ENCODE measurements at regions not wholly inside any gene's neighbourhood (a gene's known extent, or its start where the extent isn't known, plus 50 kb on each side); places are given as distances from the start of the nearest gene placed in this dataset.

DNA sequence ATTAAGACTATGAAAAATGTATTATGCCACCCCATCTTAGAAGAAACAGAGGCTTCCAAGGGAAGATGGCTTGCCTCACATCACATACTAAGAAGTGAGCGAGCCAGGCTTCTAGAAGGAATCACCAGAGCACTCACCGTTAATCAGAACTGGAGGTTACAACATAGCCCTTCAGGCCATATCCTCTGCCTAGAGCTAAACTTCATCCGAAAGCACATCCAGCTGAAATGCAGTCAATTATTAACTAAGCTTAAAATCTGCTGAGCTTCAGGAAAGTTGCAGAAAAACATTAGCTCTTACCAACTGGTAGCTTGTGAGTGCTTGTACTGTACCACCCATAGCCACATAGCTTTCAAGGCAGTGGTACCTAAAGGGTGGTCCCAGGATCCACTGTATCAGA is 483.2 kb downstream of the TBL1XR1 start:
- DNase-seq (ENCODE audit: low read depth) = no peak

DNA sequence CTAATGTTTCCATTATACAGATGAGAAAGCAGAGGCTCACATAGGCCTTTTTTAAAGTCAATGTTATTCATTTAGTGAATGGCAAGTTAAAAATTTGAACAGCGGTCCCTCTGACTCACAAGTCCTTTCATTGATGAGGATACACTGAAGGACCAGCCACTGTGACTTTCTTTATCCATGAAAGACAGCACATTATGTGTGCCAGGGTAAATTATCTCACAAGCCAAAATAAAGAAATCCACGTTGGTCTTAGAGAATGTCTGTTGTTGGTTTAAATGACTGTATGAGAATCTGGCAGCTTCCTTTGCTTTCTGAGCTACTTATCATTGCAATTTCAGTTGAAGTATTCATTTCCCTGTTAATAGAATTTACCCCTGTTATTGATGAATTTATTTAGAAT is 485.1 kb downstream of the TBL1XR1 start:
- no peak for DNase-seq (ENCODE audit: low read depth)

DNA sequence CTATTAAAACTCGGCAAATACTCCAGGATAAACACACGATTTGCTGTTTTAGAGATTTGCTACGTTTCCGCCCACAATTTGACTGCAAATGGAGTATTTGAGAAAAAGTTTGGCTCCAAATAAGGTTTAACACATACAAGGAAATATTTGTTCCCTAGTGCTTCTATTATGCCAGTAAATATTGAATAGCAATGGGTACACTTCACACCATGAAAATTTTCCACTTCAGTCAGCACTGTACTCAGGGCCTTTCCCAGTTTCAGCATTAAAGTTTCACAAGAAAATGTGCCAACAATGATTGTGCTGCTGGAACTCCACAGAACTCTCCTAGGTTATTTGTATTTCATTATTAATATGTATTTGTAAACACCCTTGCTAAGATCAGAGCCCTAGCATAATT is 498.0 kb downstream of the TBL1XR1 start:
- no peak for DNase-seq (ENCODE audit: low read depth)

DNA sequence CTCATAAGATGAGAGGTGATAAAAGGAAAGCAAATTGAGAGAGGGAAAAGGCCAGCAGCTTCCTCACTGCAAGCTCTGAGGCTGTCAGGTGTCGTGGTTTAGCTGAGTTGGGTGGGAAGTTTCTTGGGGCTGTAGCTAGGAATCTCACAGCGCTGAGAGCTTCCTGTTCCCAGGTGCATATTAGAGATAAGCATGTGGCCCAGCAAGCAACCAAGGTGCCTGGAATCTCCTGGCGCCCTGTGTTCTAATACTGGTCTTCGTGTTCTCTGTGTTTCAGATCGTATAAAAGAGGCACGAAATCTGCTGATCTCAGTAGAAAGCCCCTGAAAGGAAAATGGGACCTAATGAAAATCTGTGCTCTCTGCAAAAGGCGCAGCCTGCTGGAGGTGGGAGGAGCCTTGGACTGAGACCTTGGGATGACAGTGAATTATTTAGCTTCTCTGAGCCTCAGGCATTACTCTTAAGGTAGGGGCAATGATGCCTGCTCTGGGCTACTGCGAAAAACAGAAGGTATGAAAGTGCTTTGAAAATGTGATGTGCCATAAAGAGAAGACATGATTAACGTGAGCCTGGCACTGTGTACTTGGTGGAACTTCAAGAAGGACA is 499.9 kb downstream of the TBL1XR1 start:
- DNase-seq (ENCODE audit: low read depth) = no peak

DNA sequence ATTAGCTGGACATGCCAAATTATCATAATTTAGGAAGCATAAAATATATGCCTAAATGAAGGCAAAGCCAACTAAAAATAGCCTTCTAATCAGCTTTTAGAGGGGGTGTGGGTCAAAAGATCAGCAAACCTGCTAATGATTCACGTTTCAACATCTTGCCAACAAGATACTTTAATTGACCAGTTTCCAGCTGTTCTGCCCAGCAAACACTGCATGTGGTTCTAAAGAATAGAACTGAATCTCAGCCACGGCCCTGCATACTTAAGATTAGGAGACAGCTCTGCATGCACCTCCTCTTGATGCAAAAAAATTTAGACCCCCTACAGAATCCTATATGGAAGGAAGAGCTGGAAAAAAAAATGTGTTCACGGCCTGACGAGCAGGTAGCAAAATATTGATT is 500.5 kb downstream of the TBL1XR1 start:
- no peak for DNase-seq (ENCODE audit: low read depth)

DNA sequence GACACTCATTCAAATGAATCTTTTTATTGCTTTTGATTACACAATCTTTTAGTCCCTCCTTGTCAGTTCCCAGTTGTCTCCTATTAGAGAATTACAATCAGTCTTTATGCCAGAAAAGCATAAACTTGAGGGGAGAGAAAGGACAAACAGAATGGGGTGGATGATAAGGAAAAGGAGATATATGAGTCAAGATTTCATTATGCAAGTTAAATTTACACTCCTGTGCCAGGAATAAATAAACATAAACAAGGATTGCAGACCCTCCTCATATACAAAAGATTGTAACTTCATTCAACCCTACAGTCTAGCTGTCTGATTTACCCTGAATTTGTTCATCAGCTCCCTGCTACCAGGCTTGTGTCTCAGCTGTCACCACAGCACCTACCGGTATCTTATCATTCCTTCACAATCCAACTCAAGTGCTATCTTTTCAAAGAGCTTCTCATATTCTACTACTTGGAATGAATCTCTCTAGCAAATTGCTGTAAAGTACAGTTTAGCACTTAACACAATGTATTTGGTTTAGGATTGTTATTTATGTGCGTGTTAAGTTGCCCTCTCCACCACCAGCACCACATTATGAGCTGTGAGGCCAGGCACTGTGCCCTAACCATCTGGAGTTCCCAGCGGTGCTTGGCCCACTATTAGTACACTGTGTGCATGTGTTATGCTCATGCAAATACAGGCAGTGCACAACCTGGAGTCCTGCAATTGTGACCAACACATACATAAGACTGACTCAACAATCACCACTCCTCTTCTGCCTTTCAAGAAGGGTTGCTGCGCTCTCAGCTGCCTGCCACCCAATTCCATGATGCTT is 504.1 kb downstream of the TBL1XR1 start:
- DNase-seq (ENCODE audit: low read depth) = no peak

DNA sequence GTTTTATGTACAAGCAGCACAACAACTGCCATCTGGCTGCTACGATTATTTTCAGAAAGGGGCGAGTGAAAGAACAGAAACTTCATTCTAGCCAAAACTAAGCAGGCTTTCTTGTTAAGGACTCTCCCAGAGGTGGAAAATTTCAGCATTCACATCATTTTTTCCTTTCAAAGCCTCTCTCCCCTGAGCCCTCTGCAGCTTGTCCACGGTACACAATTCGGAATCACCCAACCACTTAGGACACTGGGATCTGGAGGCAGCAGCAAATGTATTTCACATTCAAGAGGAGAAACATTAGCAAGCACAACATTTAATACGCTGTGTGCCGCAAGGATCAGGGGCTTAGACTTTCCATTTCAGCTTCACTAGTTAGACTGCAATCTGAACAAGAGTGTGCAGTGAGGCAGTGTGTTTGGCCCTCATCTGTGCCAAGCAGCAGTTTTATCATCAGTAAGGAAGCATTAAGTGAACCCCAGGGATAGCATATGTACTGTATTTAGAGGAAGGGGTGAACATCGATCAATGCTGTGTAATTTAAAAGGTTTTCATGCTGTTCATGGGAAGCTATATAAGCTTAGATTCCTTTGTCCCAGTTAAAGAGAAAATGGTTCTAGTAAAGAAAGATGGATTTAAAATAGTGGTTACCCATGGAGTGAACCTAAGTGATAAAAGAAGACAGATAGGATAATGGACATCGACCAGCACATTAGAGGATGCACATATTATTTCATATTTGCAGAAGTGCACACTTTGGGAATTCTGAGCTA is 504.9 kb downstream of the TBL1XR1 start:
- DNase-seq (ENCODE audit: low read depth) = no peak

DNA sequence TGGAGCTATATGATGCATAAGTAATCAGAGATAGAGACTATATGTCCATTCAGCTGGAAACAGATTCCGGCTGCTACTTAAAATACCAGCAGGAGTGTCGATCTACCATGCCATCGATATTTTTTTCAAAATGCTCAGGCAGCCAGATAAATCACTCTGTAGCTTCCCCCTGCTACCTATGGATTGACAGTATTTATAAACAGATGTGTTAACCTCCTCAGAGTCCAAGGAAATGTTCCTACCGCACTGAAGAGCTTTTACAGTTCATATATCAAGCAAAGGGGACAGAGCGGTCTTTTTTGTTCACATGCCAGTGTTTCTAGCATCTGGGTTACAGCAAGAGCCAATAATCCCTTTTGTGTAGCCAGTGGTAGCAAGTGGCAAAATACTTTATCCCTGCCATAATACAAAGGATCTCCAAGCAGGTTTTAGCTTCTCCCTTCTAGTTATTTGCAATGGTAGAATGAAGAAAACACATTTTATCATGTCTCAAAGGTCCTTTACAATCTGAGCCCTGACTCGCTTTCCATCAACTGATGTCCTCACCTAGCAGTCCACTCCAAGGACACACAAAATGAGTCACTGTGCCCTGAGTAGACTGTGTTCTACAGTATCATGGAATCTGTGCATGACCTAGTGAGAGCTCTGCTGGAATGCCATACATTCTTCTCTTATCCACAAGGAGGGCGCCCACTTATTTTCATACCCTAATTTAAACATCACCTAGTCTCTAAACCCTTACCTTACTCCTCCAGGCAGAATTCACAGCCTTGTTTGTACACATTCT is 507.0 kb downstream of the TBL1XR1 start:
- no peak for DNase-seq (ENCODE audit: low read depth)

DNA sequence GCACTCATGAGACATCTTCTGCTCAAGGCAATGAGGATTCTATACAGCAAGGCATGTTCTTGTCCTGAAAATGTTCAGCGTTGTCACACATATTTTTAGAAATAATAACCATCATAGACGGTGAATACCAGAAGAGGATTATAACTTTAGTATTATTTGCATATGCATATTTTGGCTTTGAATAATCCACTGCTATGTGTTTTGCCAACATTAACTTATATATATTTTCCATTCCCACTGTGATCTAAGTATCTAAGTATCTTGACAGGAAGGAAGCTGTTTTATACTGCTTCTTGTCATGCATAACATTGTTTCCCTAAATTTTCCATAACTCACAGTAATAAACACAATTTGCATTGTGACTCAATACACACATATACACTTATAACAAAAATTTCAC is 509.5 kb downstream of the TBL1XR1 start:
- no peak for DNase-seq (ENCODE audit: low read depth)

DNA sequence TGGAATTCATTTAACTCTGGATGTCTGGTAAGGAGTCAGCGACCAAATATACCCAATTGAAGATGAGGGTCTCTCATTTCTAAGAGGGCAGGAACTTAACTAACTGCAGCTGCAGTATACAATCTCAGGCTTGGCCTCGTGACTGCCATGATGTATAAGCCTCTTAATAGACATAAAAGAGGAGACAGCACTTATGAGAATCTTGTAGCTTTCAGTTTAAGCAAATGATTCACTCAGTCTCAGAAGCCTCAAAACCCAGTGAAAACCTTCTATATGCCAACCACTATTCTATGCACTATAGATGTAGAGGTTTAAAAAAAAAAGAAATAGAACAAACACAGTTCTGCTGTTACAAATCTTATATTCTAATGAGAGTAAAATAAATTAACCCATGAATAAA is 513.9 kb downstream of the TBL1XR1 start:
- DNase-seq (ENCODE audit: low read depth) = no peak

DNA sequence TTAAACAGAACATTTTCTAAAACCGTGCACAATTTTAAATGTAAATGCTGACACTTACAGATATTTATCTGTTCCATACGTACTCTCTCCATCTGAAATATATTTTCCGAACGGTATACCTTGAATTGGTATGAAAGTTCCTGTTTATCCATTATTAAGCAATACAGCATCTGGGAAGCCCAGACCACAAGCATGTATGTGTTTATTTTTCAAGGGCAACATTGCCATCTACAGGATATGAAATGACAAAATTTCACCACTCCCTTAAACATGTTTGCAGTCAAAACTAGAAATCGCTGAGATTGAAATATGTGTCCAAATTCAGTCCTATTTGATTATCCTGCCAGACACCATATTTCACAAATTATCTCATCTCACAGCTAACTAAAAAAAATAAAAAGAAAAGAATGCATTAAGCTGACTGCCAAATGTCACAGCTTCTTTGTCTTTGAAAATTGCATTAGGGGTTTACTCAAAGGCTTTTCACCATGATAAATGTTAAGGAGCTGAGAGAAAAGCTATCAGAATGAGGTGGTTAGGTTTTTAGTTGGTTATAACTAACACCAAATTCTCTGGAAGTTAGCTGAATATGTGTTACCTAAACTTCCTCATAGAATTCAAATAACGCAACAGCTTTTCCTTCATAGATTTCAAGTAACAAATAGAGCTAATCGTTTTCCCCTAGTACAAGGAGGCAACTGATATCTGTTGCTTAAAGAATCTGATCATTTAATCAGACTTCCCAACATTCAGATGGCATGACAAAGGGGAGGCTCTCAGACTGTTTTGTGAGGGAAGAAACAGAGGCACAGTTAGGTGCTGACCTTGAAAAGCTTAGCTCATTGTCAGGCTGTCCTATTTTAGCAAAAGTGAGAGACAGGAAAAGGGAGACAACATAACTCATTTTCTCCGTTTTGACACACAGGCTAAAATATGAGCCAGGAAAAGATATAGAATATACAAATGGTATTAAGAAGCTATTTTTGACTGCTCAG is 533.1 kb downstream of the TBL1XR1 start:
- peak; percentile 57 for DNase-seq (ENCODE audit: low read depth)

DNA sequence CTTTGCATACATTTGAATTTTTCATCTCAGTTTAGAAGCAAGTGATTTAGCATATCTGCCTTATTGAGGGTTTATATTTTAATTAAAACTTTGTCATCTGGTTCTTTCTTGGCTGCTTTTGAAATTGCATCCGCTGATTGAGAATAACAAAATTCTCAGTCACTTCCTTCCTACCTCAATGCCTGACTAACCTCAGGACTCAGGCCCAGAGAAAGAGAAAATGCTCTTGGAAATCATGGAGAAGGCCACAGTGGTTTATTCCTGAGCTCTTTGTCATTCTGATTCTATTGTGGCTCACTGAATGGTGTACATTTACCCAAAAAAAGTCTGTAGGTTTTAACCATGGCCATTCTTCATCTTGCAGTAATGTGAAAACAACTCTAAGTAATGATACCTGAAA is 533.9 kb downstream of the TBL1XR1 start:
- DNase-seq (ENCODE audit: low read depth) = peak; percentile 36

DNA sequence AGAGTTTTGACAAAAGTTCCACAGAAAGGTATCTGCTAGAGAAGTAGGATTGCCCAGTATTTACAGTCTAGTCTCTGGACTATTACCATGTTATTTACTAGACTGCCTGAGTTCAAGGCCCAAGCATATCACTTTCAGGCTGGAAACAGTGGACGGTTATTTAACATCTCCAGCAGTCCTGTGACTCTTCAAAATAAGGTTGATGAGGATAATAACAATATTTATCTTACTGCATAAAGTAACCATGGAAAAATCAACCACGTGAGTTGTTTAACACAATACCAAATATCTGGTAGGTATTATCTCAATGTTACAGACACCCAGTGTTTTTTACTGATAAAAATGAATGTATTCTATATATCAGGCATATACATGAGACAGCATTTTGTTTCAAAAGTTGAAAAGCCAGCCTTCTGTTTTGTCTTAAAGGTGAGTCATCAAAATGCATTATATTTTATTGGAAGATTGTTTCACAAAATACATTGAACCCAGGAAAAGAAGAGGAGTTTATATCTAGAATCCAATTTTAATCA is 535.8 kb downstream of the TBL1XR1 start:
- DNase-seq (ENCODE audit: low read depth) = no peak

DNA sequence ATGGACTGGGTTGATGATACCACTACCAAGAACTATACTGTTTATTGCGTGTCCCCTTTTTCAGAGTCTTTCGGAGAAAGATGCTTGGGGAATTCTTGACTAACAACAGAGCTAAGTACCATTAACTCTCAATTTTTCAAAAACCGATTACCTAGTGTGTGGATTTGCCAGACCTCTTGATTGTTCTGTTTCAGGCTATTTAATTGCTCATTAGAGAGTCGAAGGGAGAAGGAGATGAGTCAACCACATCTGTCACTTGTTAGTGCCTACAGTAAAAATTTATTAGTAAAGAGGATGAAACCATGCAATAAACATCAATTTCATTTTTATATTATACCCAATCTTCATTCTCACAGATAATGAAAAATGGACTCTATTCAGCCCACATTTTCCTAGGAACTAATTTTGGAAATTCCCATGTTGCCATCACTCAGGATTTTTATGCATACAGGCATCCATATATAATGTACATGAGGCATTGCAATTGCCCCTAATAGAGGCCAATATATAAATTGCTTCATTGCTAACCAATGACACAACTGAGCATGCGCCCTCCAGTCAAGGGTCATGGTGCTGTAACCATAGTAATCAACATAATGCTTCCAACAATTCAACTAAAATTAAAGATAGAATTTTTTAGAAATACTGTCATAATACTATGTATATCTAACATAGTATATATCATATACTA is 541.7 kb downstream of the TBL1XR1 start:
- no peak for DNase-seq (ENCODE audit: low read depth)

DNA sequence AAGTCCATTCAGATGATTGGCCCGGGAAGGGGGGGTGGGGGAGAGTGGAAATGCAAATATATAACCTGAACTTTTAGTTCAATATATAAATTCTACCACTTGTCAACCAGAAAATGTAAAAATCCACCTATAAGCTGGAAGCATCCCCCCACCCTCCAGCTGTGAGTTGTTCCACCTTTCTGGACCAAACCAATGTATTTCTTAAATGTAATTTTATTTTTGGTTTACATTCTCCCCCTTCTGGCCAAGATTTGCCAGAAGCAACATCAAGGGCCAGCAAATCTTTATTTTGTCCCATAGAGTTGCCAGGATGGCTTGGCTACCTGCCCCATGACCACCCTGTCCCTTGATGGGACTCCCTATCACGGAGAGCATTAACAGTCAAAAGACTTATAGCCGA is 545.7 kb downstream of the TBL1XR1 start:
- no peak for DNase-seq (ENCODE audit: low read depth)

DNA sequence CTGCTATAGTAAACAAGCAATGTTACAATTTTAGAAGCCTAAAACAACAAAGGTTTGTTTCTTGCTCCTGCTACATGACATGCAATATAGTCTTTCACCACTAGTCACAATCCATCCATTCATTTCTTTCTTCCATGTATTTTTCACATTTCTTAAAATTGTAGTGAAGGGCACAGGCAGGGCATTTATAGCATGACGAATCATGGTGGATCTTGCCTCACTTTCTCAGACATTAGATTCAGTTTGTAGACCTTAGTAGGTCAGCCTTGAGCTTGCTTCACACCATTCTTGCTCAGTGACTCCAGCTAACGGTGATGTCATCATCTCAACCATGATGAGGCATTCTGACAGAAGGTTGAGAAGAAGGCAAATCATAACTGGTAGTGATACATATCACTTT is 546.8 kb downstream of the TBL1XR1 start:
- DNase-seq (ENCODE audit: low read depth) = peak; percentile 18

DNA sequence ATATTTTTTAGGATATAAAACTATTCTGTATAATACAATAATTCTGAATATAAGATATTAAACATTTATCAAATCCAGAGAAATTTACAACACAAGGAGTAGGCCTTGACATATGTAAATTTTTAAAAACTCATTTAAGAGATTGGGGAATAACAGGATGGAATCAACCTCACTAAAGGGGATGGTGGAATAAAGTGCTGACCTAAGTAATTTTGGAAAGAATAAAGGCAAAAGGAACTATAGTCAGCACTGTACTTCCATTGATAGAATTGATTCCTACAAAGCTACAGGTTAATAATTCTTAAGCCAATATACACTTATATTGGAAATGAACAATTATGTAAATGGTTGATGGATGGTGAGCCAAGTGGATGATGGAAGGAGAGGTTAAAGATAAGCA is 549.3 kb downstream of the TBL1XR1 start:
- DNase-seq (ENCODE audit: low read depth) = no peak

DNA sequence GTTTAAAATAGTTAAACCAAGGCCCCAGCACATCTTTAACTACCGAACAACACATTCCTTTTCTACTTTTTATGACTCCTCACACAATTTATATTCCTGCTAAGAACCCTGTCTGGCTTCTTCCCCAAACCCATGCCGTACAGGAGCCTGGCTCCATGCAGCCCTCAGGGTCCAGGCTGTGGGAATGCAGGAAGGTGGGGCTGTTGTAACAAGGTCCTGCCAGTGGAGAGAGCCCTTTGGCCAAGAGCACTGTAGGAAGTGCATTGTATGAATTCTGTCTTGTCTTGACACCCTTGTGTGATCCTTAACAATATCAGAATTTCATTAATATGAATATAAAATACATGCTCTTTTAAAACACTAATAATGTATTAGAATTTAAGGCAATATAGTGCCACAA is 563.8 kb downstream of the TBL1XR1 start:
- DNase-seq (ENCODE audit: low read depth) = no peak

DNA sequence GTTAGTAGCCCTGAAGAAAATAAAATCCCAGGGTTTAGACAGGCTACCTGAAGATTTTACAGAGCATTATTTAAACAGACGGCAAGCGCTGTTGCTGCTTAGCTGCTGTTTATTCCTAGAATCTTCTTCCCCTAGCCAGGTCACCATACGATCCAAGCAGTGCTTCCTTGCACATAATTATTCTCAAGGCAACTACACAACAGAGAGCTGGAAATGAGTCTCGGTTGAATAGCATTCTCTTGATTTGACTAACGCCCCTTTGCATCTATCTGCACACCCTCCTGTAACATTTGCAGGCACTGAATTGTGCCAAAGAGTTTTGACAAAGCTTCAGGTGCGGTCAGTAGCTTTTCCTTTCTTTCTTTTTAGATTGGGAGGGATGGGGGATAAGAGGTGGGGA is 564.4 kb downstream of the TBL1XR1 start:
- no peak for DNase-seq (ENCODE audit: low read depth)

DNA sequence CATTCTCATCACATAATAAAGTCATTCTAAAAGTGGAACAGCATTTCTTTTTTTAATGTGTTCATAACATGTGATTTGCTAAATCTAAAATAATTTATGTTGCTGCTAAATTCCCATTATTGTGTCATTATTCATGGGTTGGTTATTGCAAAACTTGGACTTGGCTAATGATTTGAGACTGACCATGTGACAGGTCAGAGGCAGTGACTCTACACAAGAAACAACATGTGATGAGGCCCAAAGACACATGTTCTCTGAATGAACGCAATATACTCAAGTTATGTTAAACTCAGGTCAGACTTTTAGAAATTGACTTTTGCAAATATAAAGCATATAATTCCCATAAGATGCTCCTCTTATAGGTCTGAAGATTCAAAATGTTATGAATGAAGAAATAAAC is 566.1 kb downstream of the TBL1XR1 start:
- DNase-seq (ENCODE audit: low read depth) = no peak

Data from ELR (cell line).